Skeletal muscle tissue (tissue), 3 donors: ENCODE measurements at regions not wholly inside any gene's neighbourhood (a gene's known extent, or its start where the extent isn't known, plus 50 kb on each side); places are given as distances from the start of the nearest gene placed in this dataset.
A peak's percentile ranks its signal among the peaks of the same experiment; 100 is the strongest.

Experiments used
- H3K27ac ChIP-seq: one replicate; pipeline ENCODE4 v1.7.0; 2013; ENCODE audit warnings: mild to moderate bottlenecking, low read depth, low read length, inconsistent platforms
- H3K27me3 ChIP-seq, 3 donors: one replicate each; pipeline ENCODE4 v1.7.0; 2013; ENCODE audit warnings: low read length in 3 of 3; ENCODE audit not compliant: control insufficient read depth in 3 of 3, insufficient read depth in 3 of 3
- H3K36me3 ChIP-seq, 3 donors: one replicate each; pipeline ENCODE4 v1.7.0; 2013; ENCODE audit warnings: low read length in 3 of 3; ENCODE audit not compliant: control insufficient read depth in 3 of 3, insufficient read depth in 3 of 3
- H3K4me1 ChIP-seq, 3 donors: one replicate each; pipeline ENCODE4 v1.7.0; 2013; ENCODE audit warnings: low read length in 3 of 3, mild to moderate bottlenecking in 3 of 3; ENCODE audit not compliant: control insufficient read depth in 3 of 3, insufficient read depth in 3 of 3
- H3K4me3 ChIP-seq, 3 donors: one replicate each; pipeline ENCODE4 v1.7.0; 2013; ENCODE audit warnings: low read length in 3 of 3
- H3K9ac ChIP-seq, 3 donors: one replicate each; pipeline ENCODE4 v1.7.0; 2013; ENCODE audit warnings: low read length in 3 of 3, mild to moderate bottlenecking in 3 of 3, moderate library complexity in 2 of 3, low read depth in 1 of 3
- H3K9me3 ChIP-seq, 3 donors: one replicate each; pipeline ENCODE4 v1.7.0; 2013; ENCODE audit warnings: low read length in 3 of 3; ENCODE audit not compliant: control insufficient read depth in 3 of 3
- donor health status: Osteomylitis.

DNA sequence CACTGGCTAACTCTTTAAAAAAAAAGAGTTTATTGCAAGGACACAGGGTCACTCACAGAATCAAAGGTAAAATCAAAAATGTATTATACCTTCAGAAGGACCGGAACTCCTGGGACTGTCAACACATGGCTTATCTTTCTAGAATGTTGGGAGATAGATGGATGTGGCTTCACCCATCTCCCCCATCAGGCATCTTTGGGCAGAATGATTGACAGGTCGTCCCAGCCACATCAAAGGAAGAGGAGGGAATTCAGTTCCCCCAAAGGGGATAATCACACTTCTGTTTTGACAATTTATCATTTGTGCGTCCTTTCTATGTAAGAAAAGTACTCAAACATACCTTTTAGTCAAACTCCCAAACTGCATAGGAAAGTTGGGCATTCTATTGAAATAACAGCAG lies 228.6 kb upstream of the CDH5 start:
- H3K4me3 ChIP-seq, result no peak overlapping the region
- H3K27ac ChIP-seq, result no peak overlapping the region
- H3K9me3 ChIP-seq, result no peaks in the 10 kb centered on the region
- H3K9ac ChIP-seq, result no peak overlapping the region
- H3K36me3 ChIP-seq, result no peaks in the 10 kb centered on the region
- peaks cover 12 to 18% (median 18%) of the 10 kb centered on the region in 3 donors for H3K4me1 ChIP-seq
- no peaks in the 10 kb centered on the region for H3K27me3 ChIP-seq

DNA sequence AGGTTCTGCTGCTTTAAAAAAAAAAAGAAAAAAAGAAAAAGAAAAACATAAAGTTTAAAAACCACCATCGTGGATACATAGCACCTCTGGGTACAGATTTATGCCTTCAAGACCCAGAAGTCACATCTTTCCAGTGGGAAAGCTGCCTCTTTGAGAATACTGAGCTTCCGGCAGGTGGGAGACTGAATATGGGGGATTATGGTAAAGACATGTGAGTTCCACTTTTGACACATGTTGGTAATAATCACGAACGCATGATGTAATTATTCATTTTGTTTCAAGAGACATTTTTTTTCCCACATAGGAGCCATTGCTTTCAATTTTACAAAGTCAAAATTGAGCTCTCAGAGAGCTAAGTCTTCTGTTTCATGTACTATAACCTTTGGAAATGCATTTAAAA lies 229.7 kb upstream of the CDH5 start:
- H3K9me3 ChIP-seq, result no peaks in the 10 kb centered on the region
- H3K4me1 ChIP-seq, result peaks cover 12 to 18% (median 18%) of the 10 kb centered on the region in 3 donors
- H3K4me3 ChIP-seq, result no peak overlapping the region
- H3K27me3 ChIP-seq, result no peaks in the 10 kb centered on the region
- H3K9ac ChIP-seq, result no peak overlapping the region
- no peak overlapping the region for H3K27ac ChIP-seq
- no peaks in the 10 kb centered on the region for H3K36me3 ChIP-seq

DNA sequence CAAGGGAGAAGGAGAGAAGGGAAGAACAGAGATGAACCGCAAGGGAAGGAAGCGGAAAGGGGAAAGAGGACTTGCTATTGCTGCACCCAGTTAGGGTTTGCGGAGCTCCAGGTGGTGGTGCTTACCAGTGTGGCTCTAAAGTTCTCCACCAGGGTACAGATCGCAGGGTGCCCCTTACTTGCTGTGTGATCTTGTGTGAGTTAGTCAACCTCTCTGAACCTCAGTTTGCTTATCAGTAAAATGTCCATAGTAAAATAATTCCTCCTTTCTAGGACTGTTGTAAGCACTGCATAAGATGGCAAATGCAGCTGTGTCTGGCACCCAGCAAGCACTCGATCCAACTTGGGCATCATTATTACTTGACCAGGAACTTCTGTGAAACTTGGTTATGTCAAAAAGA lies 230.7 kb upstream of the CDH5 start:
- no peak overlapping the region for H3K4me3 ChIP-seq
- H3K27ac ChIP-seq, result no peak overlapping the region
- H3K9me3 ChIP-seq, result no peaks in the 10 kb centered on the region
- H3K36me3 ChIP-seq, result no peaks in the 10 kb centered on the region
- no peaks in the 10 kb centered on the region for H3K27me3 ChIP-seq
- no peak overlapping the region for H3K9ac ChIP-seq
- peaks cover 12 to 18% (median 18%) of the 10 kb centered on the region in 3 donors for H3K4me1 ChIP-seq

DNA sequence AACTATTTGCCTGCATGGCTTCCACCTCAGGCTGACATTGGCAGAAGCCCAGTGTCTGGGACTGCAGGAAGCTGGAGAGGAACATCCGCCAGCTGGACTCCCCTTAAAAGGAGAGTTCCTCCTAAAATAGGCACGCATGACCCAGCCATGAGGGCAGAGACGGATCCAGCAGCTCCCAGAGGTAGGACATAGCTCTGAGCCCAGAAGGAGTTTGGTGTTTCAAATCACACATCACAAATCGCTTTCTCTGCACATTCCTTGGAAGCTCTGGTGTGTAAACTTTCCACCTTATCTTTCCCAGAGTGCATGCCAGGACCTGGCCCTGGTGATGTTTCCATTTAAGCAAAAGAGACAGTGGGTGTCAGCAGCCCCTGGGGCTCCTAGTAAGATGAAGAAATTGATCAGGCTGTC lies 231.1 kb upstream of the CDH5 start:
- peak overlapping the region in 1 of 3 donors; percentile 13 for H3K4me3 ChIP-seq
- H3K27ac ChIP-seq, result no peak overlapping the region
- no peaks in the 10 kb centered on the region for H3K9me3 ChIP-seq
- no peak overlapping the region for H3K9ac ChIP-seq
- H3K4me1 ChIP-seq, result peaks cover 12 to 18% (median 18%) of the 10 kb centered on the region in 3 donors
- H3K36me3 ChIP-seq, result no peaks in the 10 kb centered on the region
- no peaks in the 10 kb centered on the region for H3K27me3 ChIP-seq

DNA sequence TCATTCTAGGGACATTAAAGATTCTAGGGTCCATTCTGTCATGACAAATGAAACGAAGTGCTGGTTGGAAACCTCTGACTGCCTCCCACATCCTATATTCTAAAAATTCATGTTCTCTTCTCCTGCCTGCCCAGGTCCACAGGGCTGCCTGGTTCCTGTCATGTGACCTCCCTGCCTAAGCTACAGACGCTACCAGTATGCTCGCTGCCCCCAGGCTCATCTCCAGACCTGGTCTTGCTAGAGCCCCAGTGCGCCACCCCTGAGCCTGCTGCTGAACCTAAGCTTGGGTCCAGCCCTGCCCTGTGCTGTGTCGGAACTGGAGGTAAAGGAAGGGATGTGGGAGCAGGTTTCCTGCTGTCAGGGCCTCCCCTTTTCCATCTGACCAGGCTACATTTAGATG lies 231.6 kb upstream of the CDH5 start:
- peaks cover 12 to 18% (median 18%) of the 10 kb centered on the region in 3 donors for H3K4me1 ChIP-seq
- no peaks in the 10 kb centered on the region for H3K9me3 ChIP-seq
- H3K9ac ChIP-seq, result peak overlapping the region in 1 of 3 donors; percentile 8
- no peaks in the 10 kb centered on the region for H3K36me3 ChIP-seq
- no peak overlapping the region for H3K27ac ChIP-seq
- H3K27me3 ChIP-seq, result no peaks in the 10 kb centered on the region
- peak overlapping the region in 1 of 3 donors; percentile 13 for H3K4me3 ChIP-seq

DNA sequence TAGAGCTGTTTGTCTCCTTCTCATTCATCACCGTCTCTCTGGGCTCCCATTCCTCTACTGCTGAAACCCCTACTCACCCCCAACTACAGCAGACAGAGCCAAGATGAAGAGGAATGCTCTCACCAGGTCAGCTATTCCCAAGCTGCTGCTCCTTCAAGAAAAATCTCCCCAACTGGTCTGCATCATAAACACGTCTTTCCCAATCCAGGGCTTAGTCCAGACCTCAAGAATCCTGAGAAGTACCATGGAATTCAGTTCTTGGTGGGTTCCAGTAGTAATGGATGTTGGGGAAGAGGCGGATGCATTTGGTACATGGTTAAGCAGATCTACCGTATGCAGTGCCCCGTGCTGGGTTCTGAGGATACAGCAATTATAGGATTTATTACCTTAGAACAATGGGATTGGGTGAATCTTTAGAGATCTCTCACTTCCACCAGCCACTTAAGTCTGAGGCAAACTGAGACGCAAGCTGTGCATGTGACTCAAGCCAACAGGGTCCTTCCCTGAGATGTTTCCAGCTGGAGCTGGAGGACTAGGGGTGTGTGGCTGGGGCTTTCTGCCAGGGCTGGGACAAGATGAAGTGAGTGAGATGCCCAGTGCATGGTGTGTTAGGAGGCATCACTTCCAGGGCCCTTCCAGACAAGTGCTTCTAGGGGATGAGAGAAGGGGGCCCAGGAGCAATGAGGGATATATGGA lies 232.7 kb upstream of the CDH5 start:
- Histone ChIP-seq H3K4me1 (peaks cover 12 to 18% (median 18%) of the 10 kb centered on the region in 3 donors), H3K27ac (no peak overlapping the region), H3K27me3 (peaks cover 0 to 3% (median 0%) of the 10 kb centered on the region in 3 donors), H3K9ac (no peak overlapping the region), H3K9me3 (no peaks in the 10 kb centered on the region), H3K4me3 (no peak overlapping the region), H3K36me3 (no peaks in the 10 kb centered on the region)

DNA sequence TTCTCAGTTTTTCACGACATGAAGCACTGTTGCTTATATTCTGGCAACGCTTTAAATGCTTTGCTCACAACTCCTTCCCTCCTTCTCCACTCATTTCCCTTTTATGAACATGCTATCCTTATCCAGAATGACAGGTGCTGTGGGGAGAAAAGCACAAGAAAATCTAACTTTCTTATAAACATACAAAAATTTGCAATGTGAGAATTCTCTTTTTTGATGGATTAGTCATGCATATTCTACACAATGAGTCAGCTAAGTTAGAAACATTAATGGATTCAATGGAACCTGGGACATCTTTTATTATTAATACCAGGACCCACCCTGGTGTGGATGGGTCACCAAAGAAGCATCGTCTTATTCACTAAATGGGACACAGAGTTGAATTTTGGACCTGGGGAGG lies 234.6 kb upstream of the CDH5 start:
- Histone ChIP-seq H3K27me3 (peaks cover under 1 to 7% (median 3%) of the 10 kb centered on the region in 3 donors), H3K27ac (no peak overlapping the region), H3K4me3 (no peak overlapping the region), H3K9me3 (no peaks in the 10 kb centered on the region), H3K4me1 (peaks cover 16 to 24% (median 22%) of the 10 kb centered on the region in 3 donors), H3K36me3 (no peaks in the 10 kb centered on the region), H3K9ac (no peak overlapping the region)

DNA sequence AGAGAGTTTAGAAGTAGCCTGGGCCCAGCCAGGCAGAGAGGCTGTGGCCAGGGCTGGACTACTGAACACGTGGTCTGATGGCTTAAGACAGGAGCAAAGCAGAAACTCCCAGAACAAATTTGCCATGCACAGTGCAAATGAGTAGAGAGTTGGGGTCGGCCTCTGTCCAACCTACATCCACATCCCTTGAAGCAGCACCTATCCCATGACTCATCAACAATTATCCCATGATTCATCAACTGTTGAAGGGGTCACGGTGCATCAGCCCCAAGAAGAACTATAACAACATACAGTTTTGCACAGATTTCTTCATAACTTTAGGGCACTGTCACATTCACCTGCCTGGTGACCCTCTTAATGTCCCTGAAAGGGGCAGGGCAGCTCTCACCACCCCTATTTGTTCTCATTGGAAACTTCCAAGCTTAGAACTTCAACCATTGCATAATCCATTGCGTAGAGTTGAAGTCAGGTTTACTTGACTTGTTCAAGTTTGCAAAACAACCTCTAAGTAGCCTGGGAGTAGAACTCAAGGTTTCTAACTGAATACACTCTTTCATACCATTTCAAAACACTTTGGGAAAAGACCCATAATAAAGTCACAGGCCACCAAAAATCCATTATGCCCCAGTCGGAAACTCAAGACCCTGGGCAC lies 235.2 kb upstream of the CDH5 start:
- Histone ChIP-seq H3K27me3 (peaks cover 3 to 7% (median 5%) of the 10 kb centered on the region in 3 donors), H3K27ac (no peak overlapping the region), H3K9me3 (no peaks in the 10 kb centered on the region), H3K9ac (no peak overlapping the region), H3K36me3 (no peaks in the 10 kb centered on the region), H3K4me3 (no peak overlapping the region), H3K4me1 (peaks cover 16 to 24% (median 22%) of the 10 kb centered on the region in 3 donors)

DNA sequence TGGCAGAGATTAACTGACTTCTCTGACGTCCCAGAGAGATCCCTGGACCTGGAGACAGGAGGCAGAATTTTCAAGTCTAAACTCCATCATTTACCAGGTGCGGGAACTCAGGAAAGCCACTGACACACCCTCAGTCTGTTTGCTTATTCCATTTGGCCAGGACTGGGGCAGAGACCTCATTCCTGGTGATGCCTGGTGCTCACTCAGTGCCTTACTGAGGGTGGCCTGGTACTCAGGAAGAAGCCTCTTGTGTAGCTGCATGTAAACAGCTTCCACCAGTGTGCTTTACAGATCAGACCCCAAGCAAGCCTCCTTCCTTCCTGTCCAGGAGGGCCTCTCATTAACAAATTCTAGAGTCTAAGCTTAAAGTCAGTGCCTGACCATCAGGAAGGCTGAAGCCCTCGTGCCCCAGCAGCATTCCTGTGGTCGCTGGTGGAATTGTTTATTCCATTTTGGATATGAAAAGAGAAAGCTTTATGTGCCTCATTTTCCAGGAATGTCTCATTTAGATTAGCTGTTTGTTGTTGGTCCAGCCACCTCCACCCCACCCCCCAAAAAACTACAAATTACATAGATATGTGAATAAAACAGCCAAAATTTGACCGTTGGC lies 236.1 kb upstream of the CDH5 start:
- H3K9me3 ChIP-seq, result no peaks in the 10 kb centered on the region
- no peak overlapping the region for H3K27ac ChIP-seq
- H3K9ac ChIP-seq, result no peak overlapping the region
- peaks cover 3 to 7% (median 7%) of the 10 kb centered on the region in 3 donors for H3K27me3 ChIP-seq
- no peaks in the 10 kb centered on the region for H3K36me3 ChIP-seq
- no peak overlapping the region for H3K4me3 ChIP-seq
- peaks cover 9 to 17% (median 14%) of the 10 kb centered on the region in 3 donors for H3K4me1 ChIP-seq

DNA sequence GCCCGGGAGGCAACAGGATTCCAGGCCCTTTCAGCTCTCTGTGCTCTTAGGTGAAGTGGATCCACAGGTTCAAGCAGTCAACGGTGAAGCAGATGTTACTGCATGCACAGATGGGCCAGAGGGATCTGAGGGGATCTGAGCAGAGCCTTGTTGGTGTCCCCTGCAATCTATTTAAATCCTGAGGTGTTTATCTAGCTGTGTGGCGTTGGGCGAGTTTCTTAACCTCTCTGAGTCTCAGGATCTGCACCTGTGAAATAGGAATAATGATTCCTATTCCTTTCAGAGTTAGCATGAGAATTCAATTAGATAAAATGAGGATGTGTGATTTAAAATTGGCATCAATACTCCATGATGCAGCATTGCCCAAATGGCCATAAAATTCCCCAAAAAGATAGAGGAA lies 237.3 kb upstream of the CDH5 start:
- Histone ChIP-seq H3K4me1 (peaks cover 4 to 6% (median 4%) of the 10 kb centered on the region in 3 donors), H3K9me3 (no peaks in the 10 kb centered on the region), H3K27ac (no peak overlapping the region), H3K36me3 (no peaks in the 10 kb centered on the region), H3K4me3 (no peak overlapping the region), H3K9ac (no peak overlapping the region), H3K27me3 (peaks cover 3 to 8% (median 7%) of the 10 kb centered on the region in 3 donors)
